Liver (tissue), 7 donors: ENCODE measurements at regions not wholly inside any gene's neighbourhood (a gene's known extent, or its start where the extent isn't known, plus 50 kb on each side); places are given as distances from the start of the nearest gene placed in this dataset.

Experiments
- DNase-seq: peaks from one replicate; pipeline ENCODE4 v3.0.0-alpha.2; 2017; ENCODE audit warnings: low spot score
- H3K27ac ChIP-seq, 2 donors: one replicate each; pipeline ENCODE4 v1.7.0; 2013; ENCODE audit warnings: inconsistent platforms in 2 of 2, low read length in 2 of 2, control low read depth in 1 of 2, low read depth in 1 of 2, mild to moderate bottlenecking in 1 of 2
- H3K27me3 ChIP-seq, 4 donors: one replicate each; pipeline versions ENCODE4 v1.6.1 to v1.7.0; 2013; ENCODE audit warnings: low read length in 3 of 4, inconsistent platforms in 1 of 4, mild to moderate bottlenecking in 1 of 4, moderate library complexity in 1 of 4; ENCODE audit not compliant: control insufficient read depth in 4 of 4, insufficient read depth in 4 of 4
- H3K36me3 ChIP-seq, 4 donors: one replicate each; pipeline versions ENCODE4 v1.6.1 to v1.7.0; 2013; ENCODE audit warnings: low read length in 3 of 4, mild to moderate bottlenecking in 3 of 4, low read depth in 1 of 4, moderate library complexity in 1 of 4; ENCODE audit not compliant: control insufficient read depth in 4 of 4, insufficient read depth in 3 of 4
- H3K4me1 ChIP-seq, 4 donors: one replicate each; pipeline versions ENCODE4 v1.6.1 to v1.7.0; 2013; ENCODE audit warnings: low read length in 3 of 4, mild to moderate bottlenecking in 3 of 4, moderate library complexity in 1 of 4; ENCODE audit not compliant: control insufficient read depth in 4 of 4, insufficient read depth in 4 of 4
- H3K4me3 ChIP-seq, 3 donors: one replicate each; pipeline versions ENCODE4 v1.6.1 to v1.7.0; 2013; ENCODE audit warnings: low read length in 3 of 3, control low read depth in 1 of 3, low read depth in 1 of 3, mild to moderate bottlenecking in 1 of 3
- H3K9ac ChIP-seq, 2 donors: one replicate each; pipeline ENCODE4 v1.7.0; 2013; ENCODE audit warnings: low read length in 2 of 2, mild to moderate bottlenecking in 2 of 2, moderate library complexity in 2 of 2, control low read depth in 1 of 2, low read depth in 1 of 2
- H3K9me3 ChIP-seq, 4 donors: one replicate each; pipeline versions ENCODE4 v1.6.1 to v1.7.0; 2013; ENCODE audit warnings: low read length in 3 of 4; ENCODE audit not compliant: control insufficient read depth in 4 of 4
- EGR1 ChIP-seq, 2 donors: IDR thresholded peaks; 2 replicates each; pipeline ENCODE4 v1.6.1; 2016 to 2018; ENCODE audit warnings: antibody characterized with exemption in 2 of 2, low read depth in 2 of 2
- FOXA2 ChIP-seq: IDR thresholded peaks from 2 replicates; pipeline ENCODE4 v1.6.1; 2016; ENCODE audit warnings: antibody characterized with exemption
- GABPA ChIP-seq, 2 donors: IDR thresholded peaks in 1 of 2; conservative IDR thresholded peaks in 1 of 2; 2 replicates each; pipeline ENCODE4 v1.6.1; 2016; ENCODE audit warnings: antibody characterized with exemption in 2 of 2, mild to moderate bottlenecking in 1 of 2, moderate library complexity in 1 of 2
- NR2F2 ChIP-seq: IDR thresholded peaks from 2 replicates; pipeline ENCODE4 v1.6.1; 2016; ENCODE audit warnings: antibody characterized with exemption
- RAD21 ChIP-seq, 2 donors: IDR thresholded peaks; 2 replicates each; pipeline ENCODE4 v1.6.1; 2016; ENCODE audit warnings: antibody characterized with exemption in 2 of 2, mild to moderate bottlenecking in 2 of 2
- WGBS: extraction: QIAGEN DNeasy Blood & Tissue Kit; methylation state at CpG from one replicate; pipeline ENCODE4 v1.1.7; 2013; 5-methylcytosine and 5-hydroxymethylcytosine counted together
- TF ChIP-seq, protein P1 (sequence below): IDR thresholded peaks from 2 replicates; pipeline ENCODE4 v1.6.1; 2016; ENCODE audit warnings: antibody characterized with exemption
- TF ChIP-seq, protein P2 (sequence below): IDR thresholded peaks from 2 replicates; pipeline ENCODE4 v1.6.1; 2016; ENCODE audit warnings: antibody characterized with exemption
- donor health status: healthy.
- donor health status: healthy.
- donor health status: healthy.
- donor health status: healthy.

DNA sequence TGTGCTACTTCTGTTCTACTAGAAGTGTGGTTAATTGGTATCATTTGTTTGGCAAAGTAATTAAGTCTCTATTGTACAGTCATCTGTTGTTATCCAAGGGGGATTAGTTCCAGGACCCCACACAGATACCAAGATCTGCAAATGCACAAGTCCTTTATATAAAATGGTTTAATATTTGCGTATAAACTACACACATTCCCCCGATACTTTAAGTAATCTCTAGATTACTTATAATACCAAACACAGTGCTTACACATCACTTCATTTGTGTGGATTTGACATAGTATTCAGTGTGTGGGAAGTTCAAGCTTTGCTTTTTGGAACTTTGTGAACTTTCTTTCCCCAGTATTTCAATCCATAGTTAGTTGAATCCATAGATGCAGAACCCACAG, 50.5 kb upstream of the ABI3BP start:
- DNase-seq, result no peak
- TF ChIP-seq, protein P1, sequence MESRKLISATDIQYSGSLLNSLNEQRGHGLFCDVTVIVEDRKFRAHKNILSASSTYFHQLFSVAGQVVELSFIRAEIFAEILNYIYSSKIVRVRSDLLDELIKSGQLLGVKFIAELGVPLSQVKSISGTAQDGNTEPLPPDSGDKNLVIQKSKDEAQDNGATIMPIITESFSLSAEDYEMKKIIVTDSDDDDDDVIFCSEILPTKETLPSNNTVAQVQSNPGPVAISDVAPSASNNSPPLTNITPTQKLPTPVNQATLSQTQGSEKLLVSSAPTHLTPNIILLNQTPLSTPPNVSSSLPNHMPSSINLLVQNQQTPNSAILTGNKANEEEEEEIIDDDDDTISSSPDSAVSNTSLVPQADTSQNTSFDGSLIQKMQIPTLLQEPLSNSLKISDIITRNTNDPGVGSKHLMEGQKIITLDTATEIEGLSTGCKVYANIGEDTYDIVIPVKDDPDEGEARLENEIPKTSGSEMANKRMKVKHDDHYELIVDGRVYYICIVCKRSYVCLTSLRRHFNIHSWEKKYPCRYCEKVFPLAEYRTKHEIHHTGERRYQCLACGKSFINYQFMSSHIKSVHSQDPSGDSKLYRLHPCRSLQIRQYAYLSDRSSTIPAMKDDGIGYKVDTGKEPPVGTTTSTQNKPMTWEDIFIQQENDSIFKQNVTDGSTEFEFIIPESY, result no peak
- no peak for TF ChIP-seq EGR1 (IDR thresholded peaks at IDR 0.05; ENCODE audit: low read depth in 2 of 2)
- no peaks in the 10 kb centered on the region for H3K9me3 ChIP-seq
- H3K4me1 ChIP-seq, result no peaks in the 10 kb centered on the region
- no peak overlapping the region for H3K27ac ChIP-seq
- no peaks in the 10 kb centered on the region for H3K27me3 ChIP-seq
- 91% methylated on average over 2 of the region's 2 CpGs for WGBS
- no peak overlapping the region for H3K4me3 ChIP-seq
- no peak overlapping the region for H3K9ac ChIP-seq
- no peaks in the 10 kb centered on the region for H3K36me3 ChIP-seq

DNA sequence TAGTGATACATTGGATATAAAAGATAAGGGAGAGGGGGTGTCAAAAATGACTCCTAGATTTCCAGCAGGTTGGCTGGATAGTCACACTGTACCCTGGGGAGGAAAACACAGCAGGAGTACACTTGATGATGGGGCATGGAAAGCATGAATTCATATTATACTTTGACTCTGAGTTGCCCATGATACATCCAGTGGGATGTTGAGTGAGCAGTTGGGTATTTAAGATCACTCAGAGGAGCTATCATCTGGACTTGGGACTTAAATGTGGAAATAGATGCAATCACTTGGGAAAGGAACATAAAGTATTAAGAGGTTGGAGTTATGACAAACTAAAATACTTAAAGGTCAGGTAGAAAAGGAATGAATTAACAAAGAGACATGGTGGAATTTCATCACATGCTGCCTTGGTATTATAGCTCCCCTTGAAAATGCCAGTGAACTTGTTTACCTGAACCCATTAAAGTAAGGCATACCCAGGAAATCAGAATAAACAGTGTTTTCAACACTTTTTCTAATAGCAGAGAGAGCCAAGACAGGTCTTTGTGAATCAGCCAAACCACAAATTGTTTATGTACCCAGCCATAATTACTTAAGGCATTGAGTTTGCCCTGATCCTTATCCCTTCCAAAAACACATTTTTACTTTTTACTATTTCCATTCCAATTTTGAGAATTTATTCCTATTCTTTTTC, 49.9 kb upstream of the ABI3BP start:
- H3K36me3 ChIP-seq, result no peaks in the 10 kb centered on the region
- TF ChIP-seq EGR1 (IDR thresholded peaks at IDR 0.05; ENCODE audit: low read depth in 2 of 2), result no peak
- no peak for TF ChIP-seq FOXA2
- TF ChIP-seq GABPA (IDR thresholded peaks at IDR 0.05 in 1 of 2, conservative IDR thresholded peaks at IDR 0.05 in 1 of 2), result no peak
- no peak for TF ChIP-seq NR2F2
- TF ChIP-seq, protein P1, result no peak
- TF ChIP-seq, protein P2, sequence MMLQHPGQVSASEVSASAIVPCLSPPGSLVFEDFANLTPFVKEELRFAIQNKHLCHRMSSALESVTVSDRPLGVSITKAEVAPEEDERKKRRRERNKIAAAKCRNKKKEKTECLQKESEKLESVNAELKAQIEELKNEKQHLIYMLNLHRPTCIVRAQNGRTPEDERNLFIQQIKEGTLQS, result no peak
- TF ChIP-seq RAD21 (IDR thresholded peaks at IDR 0.05), result no peak
- H3K27ac ChIP-seq, result no peak overlapping the region
- H3K4me3 ChIP-seq, result no peak overlapping the region
- no peaks in the 10 kb centered on the region for H3K9me3 ChIP-seq
- no peak for DNase-seq
- no peaks in the 10 kb centered on the region for H3K27me3 ChIP-seq
- no peak overlapping the region for H3K9ac ChIP-seq
- no peaks in the 10 kb centered on the region for H3K4me1 ChIP-seq
